DMS114 treated with DMSO at 0.1 percent for 48 hours (cell line): ENCODE measurements at regions not wholly inside any gene's neighbourhood (a gene's known extent, or its start where the extent isn't known, plus 50 kb on each side); places are given as distances from the start of the nearest gene placed in this dataset.
"Not testable (repeated sequence)": the region's sequence is repeated elsewhere in the genome, so short reads cannot be mapped to it uniquely, and the experiment has no call there.

Experiments used
- DNase-seq: peaks from one replicate; lab custom pipeline; 2025; ENCODE audit not compliant: unreplicated experiment; lab: John Stamatoyannopoulos, UW

DNA sequence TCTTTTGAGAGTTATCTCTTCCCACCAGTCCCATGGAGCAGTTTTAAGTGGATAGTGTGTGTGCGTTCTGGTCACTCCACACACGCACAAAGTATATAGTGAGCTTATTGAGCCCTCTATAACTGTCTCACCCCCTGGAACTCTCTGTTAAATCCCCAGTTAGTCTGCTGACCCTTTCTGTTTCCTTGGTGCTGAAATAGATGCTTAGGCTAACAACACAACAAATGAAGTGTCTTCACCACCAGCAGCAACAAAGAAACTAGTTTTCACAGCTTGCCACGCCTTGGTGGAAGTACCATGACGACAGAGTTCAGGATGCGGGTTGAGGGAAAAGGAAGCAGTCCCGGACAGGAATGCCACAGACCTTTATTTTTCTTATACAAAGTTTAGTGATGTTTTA is 203.5 kb upstream of the TMEFF2 start:
- DNase-seq, result no peak

DNA sequence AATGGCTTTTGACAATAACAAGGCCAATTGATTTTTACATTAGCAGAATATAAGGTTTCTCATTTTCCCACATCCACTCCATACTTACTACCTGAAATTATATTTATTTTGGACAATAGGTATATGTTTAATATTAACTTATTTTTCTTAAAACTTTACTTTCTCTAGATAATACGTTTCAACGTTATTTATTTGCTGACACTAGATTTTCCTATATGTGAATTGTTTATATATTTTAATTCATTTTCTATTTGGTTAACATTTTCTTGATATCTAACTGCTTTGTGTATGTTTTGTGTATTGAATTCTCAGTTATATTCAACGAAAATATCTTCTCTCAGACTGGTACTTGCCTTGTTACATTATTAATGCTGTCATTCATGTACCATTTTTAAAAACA is 199.9 kb upstream of the TMEFF2 start:
- no peak for DNase-seq

DNA sequence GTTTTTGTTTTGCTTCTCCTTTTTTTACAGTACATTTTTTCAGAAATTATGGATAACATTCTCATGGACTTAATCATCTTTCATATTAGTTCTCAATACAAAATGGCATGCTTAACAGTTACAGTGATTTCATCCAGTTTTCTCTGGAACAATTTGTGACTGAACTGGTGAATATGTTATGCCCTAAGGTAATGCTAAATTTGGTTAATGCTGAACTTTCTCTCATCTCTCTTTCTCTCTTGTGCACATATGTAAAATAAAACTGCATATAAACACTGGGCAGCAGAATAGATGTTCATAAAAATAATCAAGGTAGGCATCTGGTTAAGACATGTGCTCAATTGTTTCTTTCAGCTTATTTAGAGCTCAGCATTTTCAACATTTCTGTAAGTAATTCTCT is 196.3 kb upstream of the TMEFF2 start:
- no peak for DNase-seq

DNA sequence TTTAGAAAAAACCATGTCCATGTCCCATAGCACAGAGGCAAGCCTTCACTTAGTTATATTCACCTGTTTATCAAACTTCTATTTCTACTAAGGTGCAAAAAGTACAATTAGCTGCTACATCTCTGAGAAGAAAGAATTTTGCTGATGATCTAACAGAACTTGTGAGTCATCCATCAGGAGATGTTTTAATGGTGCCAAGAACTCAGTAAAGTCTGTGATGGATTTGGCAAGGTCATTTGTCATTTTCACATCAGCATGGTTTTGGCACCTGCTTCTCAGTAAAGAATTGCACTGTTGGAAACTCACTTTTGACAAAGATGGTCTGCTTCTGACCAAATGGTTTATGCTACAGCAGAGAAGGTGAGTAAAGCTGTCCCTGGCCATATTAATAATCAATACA is 195.7 kb upstream of the TMEFF2 start:
- DNase-seq, result no peak

DNA sequence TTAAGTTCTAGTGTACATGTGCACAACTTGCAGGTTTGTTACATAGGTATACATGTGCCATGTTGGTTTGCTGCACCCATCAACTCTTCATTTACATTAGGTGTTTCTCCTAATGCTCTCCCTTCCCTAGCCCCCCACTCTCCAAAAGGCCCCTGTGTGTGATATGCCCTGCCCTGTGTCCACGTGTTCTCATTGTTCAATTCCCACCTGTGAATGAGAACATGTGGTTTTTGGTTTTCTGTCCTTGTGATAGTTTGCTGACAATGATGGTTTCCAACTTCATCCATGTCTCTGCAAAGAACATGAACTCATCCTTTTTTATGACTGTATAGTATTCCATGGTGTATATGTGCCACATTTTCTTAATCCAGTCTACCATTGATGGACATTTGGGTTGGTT is 189.5 kb upstream of the TMEFF2 start:
- not testable (repeated sequence) for DNase-seq

DNA sequence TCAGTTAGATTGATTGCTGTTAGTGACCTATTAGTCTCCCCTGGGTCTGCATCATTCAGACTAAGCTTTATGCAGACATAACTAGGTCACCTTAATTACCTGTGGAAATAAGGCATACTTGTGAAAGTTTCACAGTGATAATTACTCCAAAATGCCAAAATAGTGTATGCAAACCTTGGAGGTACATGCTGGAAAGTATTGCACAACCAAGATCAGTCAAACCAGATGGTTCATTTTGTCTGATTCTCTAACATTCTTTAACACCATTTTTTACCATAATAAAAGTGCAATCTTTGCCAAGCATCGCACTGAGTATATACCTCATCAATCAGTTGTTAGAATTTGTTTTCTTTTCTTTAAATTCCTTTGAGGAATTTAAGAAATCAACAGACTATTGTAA is 186.3 kb upstream of the TMEFF2 start:
- DNase-seq, result no peak

DNA sequence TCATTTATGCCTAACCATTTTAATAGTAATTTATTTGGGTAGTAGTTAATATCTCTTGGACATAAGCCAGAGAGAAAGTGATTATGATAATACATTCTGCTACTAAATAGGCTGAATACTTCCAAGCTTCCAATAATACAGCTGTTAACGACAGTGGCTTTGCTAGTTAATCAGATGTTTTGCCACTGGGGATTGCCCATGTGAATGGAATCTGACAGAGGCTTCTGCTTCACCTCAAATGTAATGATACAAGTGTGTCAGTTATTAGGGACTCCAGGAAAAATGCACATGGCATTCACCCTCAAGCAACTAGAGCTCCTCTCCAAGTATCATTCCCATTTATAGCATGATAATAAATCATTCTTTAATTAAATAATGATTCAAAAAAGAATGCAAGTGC is 185.0 kb upstream of the TMEFF2 start:
- DNase-seq, result no peak

DNA sequence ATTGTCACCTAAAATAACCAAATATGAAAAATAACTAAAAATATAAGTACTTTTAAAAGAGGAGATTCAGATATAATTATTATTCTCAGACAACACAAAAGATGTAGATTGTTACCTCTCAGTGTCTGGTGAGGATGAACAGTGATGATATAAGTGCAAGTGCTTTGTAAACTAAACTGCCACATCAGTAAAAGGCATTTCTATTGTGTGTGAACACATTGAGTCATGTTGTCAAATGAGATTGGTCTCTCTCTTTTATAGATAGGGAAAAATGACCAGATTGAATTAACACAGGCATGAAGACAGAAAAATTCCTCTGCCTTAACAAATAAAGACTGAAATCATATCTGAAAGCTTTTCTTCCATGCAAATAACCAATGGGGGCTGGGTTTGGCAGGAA is 182.4 kb upstream of the TMEFF2 start:
- DNase-seq, result no peak

DNA sequence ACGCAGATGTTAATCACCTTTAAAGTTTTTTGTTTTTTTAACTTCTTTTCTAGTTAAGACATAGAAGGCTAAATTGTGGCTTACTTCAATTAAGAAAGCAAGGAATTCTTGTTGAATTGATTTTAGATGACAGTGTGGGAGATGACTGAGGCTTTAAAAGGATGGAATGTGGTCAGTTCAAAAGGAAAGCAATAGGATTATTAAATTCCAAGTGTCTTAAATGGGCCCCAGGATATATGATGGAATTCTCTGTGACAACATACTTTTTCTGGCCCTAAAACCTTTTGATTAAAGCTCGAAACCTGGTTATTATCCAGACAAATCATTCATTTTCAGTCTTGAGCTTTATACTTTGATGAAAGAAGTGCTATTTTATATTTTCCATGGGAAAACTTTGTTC is 179.0 kb upstream of the TMEFF2 start:
- DNase-seq, result no peak

DNA sequence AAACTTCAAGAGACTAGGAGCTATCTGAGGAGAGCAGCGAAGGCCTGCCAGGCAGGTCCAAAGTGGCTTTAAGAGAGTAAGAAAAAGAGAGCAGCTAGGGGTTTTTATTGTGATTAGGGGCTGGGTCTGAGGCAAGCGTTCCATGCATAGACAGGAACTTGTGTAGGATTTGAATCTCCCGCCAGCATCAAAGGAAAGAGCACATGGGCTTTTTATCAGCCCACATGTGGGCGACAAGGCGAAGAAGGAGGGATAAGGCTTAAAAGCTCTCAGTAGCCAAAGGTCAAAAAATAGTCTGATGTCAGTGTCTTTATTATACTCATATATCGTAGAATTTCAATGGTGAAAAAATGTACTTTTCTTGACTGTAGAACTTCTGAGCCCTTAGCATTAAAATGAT is 178.5 kb upstream of the TMEFF2 start:
- DNase-seq, result no peak

DNA sequence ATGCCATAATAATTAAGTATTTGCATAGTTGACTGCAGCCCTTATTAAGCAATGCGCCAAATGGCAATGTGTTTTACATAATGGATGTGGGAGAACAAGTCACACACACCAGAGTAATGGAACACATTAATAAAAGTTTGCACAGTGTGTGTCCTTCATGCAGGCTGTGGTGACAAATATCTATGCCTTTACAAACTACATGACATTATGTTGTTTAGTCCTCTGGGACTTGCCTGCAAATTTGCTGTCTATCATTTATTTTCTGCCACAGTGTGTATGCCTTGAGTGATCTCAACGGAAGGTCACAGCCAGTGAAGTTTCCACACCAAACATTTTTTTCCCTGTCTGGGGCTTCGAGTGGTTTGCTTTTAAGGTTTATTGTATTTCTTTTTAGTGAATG is 175.2 kb upstream of the TMEFF2 start:
- DNase-seq, result no peak

DNA sequence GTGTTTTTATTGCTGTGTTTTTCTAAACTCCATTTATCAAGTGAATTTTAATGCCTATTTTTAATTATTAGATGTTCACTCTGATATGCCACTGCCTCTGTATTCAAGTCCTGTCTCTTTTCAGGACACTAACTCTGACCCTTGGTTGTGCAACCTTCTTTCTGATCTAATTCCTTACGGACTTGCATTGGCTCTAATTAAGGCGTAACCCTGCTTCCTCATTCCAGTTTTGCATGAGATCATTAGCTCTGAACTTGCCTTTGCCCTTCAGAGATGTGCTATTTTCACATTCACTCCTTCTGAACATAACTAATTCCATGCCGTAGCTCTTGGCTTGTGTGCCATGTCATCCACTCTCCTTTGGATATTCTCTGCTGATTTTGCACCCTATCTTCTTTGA is 162.5 kb upstream of the TMEFF2 start:
- no peak for DNase-seq

DNA sequence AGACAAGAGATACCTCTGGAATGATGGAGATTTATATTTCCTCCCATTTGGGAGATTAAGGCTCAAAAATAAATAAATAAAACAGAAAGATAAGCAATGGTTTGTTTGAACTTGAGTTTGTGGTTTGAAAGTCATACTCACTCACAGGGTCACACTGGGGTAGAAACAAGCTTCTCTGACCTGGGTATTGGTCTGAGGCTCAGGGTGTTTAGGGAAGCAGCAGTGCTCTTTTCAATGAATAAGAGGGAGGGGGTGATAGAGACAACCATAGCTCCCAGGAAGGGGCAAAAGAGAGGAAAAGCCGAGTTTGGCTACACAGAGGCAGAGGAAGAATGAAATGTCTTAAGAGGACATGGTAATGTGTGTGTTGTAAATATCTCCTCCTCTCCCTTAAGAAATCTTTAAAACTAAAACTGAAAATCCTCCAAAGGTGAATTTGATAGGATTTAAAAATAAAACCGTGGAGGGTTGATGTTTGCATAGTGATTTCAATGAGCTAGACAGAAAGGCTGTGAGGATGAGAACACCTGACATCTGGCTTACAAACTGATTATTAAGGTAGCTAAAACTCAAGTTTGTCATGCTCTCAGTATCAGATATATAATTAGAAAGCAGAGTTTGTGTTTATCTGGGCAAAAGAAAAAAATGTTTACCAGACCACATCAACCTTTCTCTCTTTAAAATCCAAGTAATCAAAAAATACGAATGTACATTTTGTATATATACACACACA is 159.9 kb upstream of the TMEFF2 start:
- DNase-seq, result no peak

DNA sequence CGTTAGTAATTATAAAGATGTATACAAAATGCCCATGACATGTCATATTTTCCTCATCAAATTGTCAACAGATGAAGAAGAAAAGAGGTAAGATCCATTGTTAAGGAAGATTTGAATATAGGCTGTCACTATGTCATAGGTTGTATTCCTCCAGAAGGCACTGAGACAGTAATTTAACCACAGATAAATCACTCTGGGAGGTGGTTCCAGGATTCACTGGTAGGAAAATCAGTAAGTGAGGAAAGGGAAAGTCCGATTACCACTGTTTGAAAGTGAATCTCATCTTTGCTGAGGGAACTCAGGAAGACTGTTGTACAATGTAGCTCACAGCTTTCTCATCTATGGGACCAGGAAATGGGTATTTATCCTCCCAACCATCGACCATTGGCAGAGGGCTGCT is 152.8 kb upstream of the TMEFF2 start:
- no peak for DNase-seq

DNA sequence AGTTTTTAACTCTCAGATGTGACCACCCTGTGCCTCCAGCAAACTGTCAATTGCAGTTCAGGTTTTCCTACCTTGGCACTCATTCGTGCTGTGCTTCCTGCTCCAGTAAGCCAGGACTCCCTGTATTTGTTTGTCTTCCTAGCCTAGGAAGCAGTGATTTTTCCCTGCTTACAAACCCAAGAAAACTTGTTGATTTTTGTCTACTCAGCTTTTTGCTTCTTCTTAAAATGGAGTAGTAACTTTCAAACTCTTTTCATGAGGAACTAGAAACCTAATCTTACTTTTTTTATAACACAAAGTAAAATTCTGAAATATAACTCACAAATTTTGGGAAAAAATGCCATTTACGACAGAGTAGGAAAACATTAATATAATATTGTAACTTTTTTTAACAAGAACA is 150.6 kb upstream of the TMEFF2 start:
- no peak for DNase-seq

DNA sequence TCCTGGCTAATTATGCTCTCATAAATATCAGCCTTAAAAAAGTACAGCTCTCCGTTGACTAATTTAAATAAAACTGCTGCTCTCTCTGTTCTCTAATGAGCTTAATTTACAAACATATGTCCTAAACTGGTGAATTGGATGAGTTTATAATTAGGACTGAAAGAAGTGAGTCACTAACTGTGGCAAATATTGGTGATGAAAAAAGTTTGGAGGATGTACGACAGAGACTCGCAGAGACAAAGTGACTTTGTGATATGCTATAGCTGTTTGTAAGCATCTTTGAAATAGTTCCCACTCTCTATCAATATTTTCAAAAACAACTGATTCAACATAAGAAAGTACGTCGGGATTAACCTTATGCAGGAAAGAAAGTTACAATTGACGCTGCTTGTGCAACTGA is 138.9 kb upstream of the TMEFF2 start:
- no peak for DNase-seq

DNA sequence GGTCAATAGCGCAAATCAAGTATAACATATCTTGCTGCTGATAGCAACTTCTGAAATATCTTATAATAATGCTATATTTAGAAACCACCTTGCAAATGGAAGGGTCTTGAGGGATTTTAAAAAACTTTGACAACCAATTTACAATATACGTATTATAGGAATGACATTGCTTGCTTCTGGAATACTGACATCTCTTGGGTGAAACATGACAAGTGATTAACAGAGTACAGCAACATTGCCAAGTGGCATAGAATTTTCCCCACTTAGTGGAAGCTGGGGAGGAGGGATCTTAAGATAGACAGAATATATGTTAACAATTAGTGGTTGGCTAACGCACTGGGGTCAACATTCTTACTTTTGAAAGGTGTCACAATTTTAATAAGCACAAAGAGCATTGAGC is 133.6 kb upstream of the TMEFF2 start:
- no peak for DNase-seq

DNA sequence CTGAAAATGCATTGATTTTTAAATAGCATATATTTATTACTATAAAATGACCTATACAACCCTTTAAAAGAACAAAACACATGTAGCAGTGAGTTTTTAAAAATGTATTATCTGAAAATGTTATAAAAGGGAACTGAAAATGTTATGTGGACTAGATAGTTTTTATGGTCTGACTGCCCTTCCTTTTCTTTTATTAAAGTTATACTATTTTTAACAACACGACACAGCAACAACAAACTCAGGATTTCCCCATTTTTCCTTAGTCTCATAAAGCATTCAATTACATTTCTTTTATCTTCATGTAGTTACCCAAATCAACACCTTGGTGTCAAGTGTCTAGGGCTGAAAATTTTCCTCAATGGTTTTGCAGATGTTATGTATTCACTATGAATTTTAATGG is 132.8 kb upstream of the TMEFF2 start:
- no peak for DNase-seq

DNA sequence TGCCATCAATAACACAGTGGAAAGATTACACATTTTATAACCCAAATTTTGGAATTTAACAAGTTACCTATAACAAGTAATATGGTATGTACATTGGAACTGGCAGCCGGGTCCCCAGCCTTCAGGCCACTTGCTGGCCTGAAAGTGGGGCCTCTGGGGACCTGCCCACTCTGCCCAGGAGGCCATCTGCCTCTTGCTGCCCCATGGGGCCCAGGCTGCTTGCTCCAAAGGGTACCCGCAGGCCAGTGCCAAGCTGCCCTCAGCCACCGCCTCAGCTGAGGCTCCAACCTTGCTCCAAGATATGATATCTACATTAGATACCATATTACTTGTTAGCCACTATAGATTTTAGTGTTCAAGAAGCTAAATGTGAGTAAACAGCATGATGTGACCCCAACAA is 120.8 kb upstream of the TMEFF2 start:
- DNase-seq, result no peak

DNA sequence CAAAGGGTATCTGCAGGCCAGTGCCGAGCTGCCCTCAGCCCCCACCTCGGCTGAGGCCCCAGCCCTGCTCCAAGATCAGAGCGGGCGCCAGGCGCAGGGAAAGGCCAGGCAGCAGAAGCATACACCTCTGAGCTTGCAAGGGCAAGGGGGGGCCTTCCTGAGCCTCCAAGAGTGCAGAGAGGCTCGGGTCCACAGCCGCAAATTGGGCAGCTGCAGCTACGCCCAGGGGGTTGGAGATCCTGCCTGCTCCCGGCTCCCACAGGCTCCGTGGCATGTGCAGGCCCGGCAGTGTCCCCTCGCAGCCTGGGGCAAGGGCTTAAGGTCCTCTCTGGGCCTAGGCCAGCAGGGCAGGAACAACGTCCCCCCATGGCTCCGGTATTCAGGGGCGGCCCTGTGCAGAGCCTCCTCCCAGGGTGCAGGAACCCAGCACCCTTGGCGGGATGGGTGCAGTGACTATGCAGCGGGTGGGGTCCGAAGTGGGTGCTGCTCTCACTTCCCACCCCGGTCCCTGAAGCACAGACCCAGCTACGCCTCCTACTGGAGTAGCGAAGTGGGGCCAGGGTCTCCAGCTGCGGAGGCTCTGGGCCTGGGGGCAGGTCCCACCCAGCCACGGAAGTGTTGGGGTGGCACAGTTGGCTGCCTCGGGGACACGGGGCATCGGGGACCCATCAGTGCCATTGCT is 120.2 kb upstream of the TMEFF2 start:
- DNase-seq, result no peak

DNA sequence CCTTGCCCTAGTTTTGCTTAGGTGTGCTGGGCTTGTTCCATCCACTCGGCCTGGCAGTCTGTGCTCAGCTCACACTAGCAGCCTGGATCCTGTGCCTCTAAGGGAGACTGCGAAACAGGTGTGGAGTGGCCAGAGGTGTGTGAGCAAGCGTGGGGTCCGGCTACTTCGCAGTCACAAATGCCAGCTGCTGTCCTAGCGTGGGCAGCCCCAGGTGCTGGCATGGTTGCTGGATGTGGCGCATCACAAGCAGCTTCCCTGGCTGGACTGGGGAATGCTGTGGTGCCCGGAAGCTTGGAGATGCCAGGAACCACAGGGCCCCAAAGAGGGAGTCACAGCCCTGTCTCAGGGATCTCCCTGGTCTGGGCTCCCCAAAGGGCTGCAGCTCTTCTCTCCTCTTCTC is 119.0 kb upstream of the TMEFF2 start:
- DNase-seq, result no peak

DNA sequence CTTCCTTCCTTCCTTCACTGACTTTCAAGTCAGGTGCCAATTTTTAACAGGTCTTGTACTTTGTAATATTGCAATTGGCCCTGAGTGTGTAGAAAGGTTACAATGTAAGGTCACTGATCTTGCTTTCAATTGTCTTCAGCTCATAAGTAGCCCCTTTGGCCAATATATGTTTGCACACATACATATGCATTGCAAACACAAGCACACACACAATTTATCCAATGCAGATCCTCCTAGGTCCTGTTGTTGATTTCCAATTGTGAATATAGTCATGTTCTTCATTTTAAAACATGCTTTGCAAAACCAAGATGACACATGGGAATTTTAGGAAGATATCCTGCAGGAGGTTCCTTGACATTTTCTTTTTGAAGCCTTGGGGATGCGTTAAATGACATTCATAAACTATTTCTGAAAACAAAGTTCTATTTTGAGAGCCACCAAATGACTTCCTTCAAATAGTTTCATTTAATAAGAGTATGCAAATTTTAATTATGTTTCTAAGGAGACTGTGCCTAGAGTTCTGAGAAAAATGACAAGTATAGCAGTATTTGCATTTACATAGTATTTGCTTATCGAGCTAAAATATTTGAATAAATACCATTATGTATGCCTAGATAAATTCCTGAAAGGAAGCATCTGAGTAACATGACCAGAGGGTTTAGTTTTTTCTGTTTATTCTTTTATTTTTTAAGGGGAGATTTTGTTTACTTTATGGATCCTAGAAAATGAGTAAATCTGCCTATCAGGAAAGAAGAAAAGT is 117.1 kb upstream of the TMEFF2 start:
- DNase-seq, result no peak
